ENCODE measurements at regions not wholly inside any gene's neighbourhood (a gene's known extent, or its start where the extent isn't known, plus 50 kb on each side); places are given as distances from the start of the nearest gene placed in this dataset.

DNA sequence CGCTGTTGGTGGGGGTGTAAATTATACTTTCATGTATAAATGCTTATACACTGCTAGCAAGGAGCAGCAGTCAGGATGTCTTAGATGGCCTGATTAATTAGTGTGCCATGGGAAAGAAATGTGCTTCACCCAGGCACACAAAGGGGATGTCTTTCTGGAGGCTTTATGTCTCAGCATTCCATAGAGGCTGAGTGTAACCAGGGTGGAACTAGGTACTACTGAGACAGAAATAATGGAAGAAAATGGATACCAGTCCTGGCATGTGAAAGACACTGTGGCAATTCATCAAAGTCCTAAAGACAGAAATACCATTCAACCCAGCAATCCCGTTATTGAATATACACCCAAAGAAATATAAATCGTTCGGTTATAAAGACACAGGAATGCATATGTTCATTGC is 52.5 kb downstream of the PF4 start:
- no peak for DNase-seq

DNA sequence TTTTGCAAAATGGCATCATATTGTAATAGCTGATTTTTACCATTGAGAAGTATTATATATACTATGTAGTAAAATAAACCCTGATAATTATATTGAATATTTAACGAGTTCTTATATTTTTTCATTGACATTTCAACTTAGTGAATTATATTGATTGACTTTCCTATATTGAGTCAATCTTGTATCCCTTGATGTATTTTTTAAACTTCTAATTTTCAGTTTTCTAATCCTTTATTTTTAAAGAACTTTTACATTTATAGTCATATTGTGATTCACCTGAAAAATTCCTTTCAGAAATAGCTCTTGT is 54.4 kb downstream of the CXCL1 start:
- no peak for DNase-seq

DNA sequence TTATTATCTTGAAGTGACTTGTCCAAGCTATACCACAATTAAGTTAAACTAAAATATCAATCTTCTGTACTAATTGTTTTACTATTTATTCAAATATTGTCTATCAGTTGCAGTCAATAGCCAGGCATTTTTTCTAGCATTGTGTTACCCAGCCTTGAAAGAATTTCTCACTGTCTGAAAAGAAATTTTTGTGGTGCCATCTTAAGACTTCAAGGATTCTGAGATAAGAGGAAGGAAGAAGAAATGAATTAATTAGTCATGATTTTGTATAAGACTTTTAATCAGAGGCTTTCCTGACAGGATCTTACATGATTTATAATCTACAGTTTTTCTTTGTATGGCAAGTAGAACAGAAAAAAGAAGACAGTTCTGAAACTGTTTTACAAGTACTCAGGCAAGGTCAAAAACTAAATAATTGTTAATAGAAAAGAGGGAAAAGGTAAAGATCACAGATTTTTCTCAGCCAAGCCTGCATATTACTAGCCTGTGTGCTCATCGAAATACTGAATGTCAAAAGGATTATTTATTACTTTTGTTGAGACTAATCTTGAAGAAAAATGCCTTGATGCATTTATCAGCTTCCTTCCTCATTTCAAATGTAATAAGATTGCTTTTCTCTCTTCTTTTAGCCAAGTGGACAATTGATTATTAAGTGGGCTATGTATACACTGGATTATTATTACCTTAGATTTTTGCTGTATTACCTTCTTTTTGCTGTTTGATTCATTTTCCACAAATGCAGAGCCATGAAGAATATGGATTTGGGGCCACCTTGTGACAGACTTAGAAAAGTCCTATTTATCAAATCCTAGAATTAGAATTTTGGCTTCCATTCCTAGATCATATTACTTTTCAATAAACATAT is 53.8 kb downstream of the CXCL1 start:
- DNase-seq, result peak; percentile 34

DNA sequence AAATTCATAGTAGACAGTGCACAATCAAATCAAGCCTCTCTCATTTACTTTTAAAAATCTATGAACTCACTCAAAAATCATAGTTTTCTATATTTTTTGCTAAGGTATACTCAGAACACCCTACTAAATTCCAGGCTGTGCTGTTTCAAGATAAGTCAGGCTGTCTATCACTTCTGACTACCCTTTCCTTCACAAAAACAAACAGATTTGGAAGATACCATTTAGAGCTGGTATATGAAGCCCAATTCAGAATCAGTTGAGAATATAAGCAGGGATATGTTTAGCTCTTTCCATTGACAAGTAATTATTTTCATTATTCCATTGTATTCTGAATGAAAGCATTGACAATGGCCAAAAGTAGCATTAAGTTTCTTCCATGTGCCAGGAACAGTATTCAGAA is 53.1 kb downstream of the CXCL1 start:
- DNase-seq, result no peak
